NT2/D1 (cell line): ENCODE measurements at regions not wholly inside any gene's neighbourhood (a gene's known extent, or its start where the extent isn't known, plus 50 kb on each side); places are given as distances from the start of the nearest gene placed in this dataset.

Source experiments
- SUZ12 ChIP-seq: IDR thresholded peaks from 2 replicates; pipeline ENCODE4 v1.6.1; 2011; ENCODE audit not compliant: insufficient read length, insufficient read depth; ENCODE audit errors: extremely low read depth
- YY1 ChIP-seq: IDR thresholded peaks from 2 replicates; pipeline ENCODE4 v1.6.1; 2011; ENCODE audit not compliant: insufficient read length, insufficient read depth
- ZNF274 ChIP-seq: IDR thresholded peaks from 2 replicates; pipeline ENCODE4 v1.6.1; 2011; ENCODE audit warnings: mild to moderate bottlenecking, low read depth, low read length

DNA sequence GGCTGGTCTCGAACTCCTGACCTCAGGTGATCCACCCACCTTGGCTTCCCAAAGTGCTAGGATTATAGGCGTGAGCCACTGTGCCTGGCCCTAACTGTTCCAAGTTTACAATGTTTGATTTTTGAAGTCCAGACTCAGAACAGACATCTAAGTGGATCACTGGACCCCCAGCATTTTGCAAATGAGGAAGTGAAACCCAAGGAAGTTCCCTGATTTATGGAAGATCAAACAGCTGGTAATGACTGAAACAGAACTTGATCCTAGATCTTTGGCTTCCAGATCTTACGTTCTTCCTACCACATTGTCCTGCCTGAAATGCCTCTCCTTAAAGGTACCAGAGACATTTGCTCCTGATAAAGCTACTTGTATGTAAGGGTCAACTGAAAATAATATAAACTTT, 58.3 kb upstream of the NCOA1 start:
- no peak for TF ChIP-seq ZNF274
- TF ChIP-seq YY1 = no peak
- TF ChIP-seq SUZ12 = no peak
